ENCODE measurements at regions not wholly inside any gene's neighbourhood (a gene's known extent, or its start where the extent isn't known, plus 50 kb on each side); places are given as distances from the start of the nearest gene placed in this dataset.
"Not testable (repeated sequence)": the region's sequence is repeated elsewhere in the genome, so short reads cannot be mapped to it uniquely, and the experiment has no call there.

GRCh38 chr11:41519696-41520095 is 60.2 kb upstream of the LRRC4C start:
- DNase-seq (ENCODE audit: low read depth), result no peak

- DNase-seq (ENCODE audit: low read depth), result no peak
Measured at GRCh38 chr11:41522391-41522790, 62.9 kb upstream of the LRRC4C start.

GRCh38 chr11:41522899-41523672 is 63.6 kb upstream of the LRRC4C start:
- DNase-seq (ENCODE audit: low read depth), result no peak

GRCh38 chr11:41527530-41527929 is 68.1 kb upstream of the LRRC4C start:
- no peak for DNase-seq (ENCODE audit: low read depth)

- DNase-seq (ENCODE audit: low read depth), result no peak
Measured at GRCh38 chr11:41532413-41532812, 73.0 kb upstream of the LRRC4C start.

- no peak for DNase-seq (ENCODE audit: low read depth)
Measured at GRCh38 chr11:41533761-41534160, 74.3 kb upstream of the LRRC4C start.

GRCh38 chr11:41534391-41534790 is 74.9 kb upstream of the LRRC4C start:
- DNase-seq (ENCODE audit: low read depth), result no peak

- no peak for DNase-seq (ENCODE audit: low read depth)
Measured at GRCh38 chr11:41534861-41535260, 75.4 kb upstream of the LRRC4C start.

- no peak for DNase-seq (ENCODE audit: low read depth)
Measured at GRCh38 chr11:41536021-41536568, 76.6 kb upstream of the LRRC4C start.

- not testable (repeated sequence) for DNase-seq (ENCODE audit: low read depth)
Measured at GRCh38 chr11:41544902-41545301, 85.5 kb upstream of the LRRC4C start.

GRCh38 chr11:41578421-41579051 is 119.1 kb upstream of the LRRC4C start:
- no peak for DNase-seq (ENCODE audit: low read depth)

- no peak for DNase-seq (ENCODE audit: low read depth)
Measured at GRCh38 chr11:41579546-41579945, 120.1 kb upstream of the LRRC4C start.

GRCh38 chr11:41609511-41609910 is 150.1 kb upstream of the LRRC4C start:
- DNase-seq (ENCODE audit: low read depth), result no peak

- no peak for DNase-seq (ENCODE audit: low read depth)
Measured at GRCh38 chr11:41612415-41612814, 153.0 kb upstream of the LRRC4C start.

- no peak for DNase-seq (ENCODE audit: low read depth)
Measured at GRCh38 chr11:41613326-41613725, 153.9 kb upstream of the LRRC4C start.

- DNase-seq (ENCODE audit: low read depth), result no peak
Measured at GRCh38 chr11:41622707-41623359, 163.4 kb upstream of the LRRC4C start.

GRCh38 chr11:41659985-41660384 is 200.5 kb upstream of the LRRC4C start:
- DNase-seq (ENCODE audit: low read depth), result no peak

- DNase-seq (ENCODE audit: low read depth), result no peak
Measured at GRCh38 chr11:41660585-41660984, 201.1 kb upstream of the LRRC4C start.

- DNase-seq (ENCODE audit: low read depth), result no peak
Measured at GRCh38 chr11:41665441-41666360, 206.2 kb upstream of the LRRC4C start.

GRCh38 chr11:41666951-41667653 is 207.7 kb upstream of the LRRC4C start:
- no peak for DNase-seq (ENCODE audit: low read depth)

- no peak for DNase-seq (ENCODE audit: low read depth)
Measured at GRCh38 chr11:41675205-41675604, 215.8 kb upstream of the LRRC4C start.
